ENCODE measurements at regions not wholly inside any gene's neighbourhood (a gene's known extent, or its start where the extent isn't known, plus 50 kb on each side); places are given as distances from the start of the nearest gene placed in this dataset.
"Not testable (repeated sequence)": the region's sequence is repeated elsewhere in the genome, so short reads cannot be mapped to it uniquely, and the experiment has no call there.

- TF ChIP-seq EZH2 (IDR thresholded peaks at IDR 0.05; ENCODE audit: low read length, unreplicated experiment): no peak
- TF ChIP-seq, protein P1, sequence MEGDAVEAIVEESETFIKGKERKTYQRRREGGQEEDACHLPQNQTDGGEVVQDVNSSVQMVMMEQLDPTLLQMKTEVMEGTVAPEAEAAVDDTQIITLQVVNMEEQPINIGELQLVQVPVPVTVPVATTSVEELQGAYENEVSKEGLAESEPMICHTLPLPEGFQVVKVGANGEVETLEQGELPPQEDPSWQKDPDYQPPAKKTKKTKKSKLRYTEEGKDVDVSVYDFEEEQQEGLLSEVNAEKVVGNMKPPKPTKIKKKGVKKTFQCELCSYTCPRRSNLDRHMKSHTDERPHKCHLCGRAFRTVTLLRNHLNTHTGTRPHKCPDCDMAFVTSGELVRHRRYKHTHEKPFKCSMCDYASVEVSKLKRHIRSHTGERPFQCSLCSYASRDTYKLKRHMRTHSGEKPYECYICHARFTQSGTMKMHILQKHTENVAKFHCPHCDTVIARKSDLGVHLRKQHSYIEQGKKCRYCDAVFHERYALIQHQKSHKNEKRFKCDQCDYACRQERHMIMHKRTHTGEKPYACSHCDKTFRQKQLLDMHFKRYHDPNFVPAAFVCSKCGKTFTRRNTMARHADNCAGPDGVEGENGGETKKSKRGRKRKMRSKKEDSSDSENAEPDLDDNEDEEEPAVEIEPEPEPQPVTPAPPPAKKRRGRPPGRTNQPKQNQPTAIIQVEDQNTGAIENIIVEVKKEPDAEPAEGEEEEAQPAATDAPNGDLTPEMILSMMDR (conservative IDR thresholded peaks at IDR 0.05; ENCODE audit: low read depth, low read length): no peak
- TF ChIP-seq EZH2phosphoT487 (IDR thresholded peaks at IDR 0.05; ENCODE audit: borderline replicate concordance, low read length): no peak
- H3K4me2 ChIP-seq (ENCODE audit: low read length): no peak overlapping the region
- H4K20me1 ChIP-seq (ENCODE audit: low read length): no peaks in the 10 kb centered on the region
- POLR2A ChIA-PET (ENCODE audit: unreplicated experiment): no interaction called here
- H3K4me3 ChIP-seq (ENCODE audit: low read length): no peak overlapping the region
- no peaks in the 10 kb centered on the region for H3K9me2 ChIP-seq (replicated peaks; ENCODE audit: low read length)
- H3K9ac ChIP-seq (ENCODE audit: low read length): no peak overlapping the region
- H3F3A ChIP-seq (ENCODE audit: low read length, unreplicated experiment): no peaks in the 10 kb centered on the region
- CTCF ChIA-PET: no interaction called here
- intact Hi-C loops (cut with micrococcal nuclease): no loop called here
- H2AFZ ChIP-seq (ENCODE audit: low read length): no peak overlapping the region
- ATAC-seq (no peak), DNase-seq (no peak)
- no peaks in the 10 kb centered on the region for H3K36me3 ChIP-seq (ENCODE audit: low read depth, low read length)
- H3K79me2 ChIP-seq (ENCODE audit: low read length): no peaks in the 10 kb centered on the region
- H3K27ac ChIP-seq (ENCODE audit: low read length): no peak overlapping the region
- H3K4me1 ChIP-seq (ENCODE audit: insufficient read depth, low read length): peaks cover 6% of the 10 kb centered on the region; the same call in 1 of the 2 replicates
- no peaks in the 10 kb centered on the region for H3K27me3 ChIP-seq (ENCODE audit: low read length)
- BruUV-seq (replicated peaks): no TSS peak
- no peaks in the 10 kb centered on the region for H3K9me3 ChIP-seq (ENCODE audit: low read length)
Observed at GRCh38 chr20:56733967-56734366, 104.9 kb downstream of the TFAP2C start.

DNA sequence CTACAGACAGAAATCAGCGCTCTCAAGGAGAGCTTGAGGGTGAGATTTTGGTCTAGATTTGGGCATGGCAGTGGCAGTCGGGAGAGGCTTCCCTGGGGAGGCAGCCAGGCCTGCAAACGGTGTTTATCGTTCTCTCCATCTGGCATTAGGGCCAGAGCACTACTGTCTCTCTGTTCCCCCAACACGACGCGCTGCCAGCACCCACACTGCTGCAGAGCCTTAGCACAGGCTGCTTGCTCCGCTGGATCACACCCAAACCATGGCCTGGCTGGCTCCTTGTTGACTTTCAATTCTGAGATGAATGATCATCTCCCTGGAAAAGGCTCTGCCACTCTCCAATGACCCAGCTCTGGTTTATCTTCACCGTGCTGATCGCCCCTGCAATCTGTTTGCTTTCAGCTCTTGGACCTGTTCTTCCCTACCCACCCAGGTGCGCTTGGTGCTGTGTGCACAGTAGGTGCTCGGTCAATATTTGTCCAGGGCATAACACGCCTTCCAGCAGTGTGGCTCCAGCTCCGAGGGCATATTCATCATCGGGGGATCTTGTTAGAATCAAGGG, 106.1 kb downstream of the TFAP2C start:
- CTCF ChIA-PET: no interaction called here
- no peaks in the 10 kb centered on the region for H3F3A ChIP-seq (ENCODE audit: low read length, unreplicated experiment)

GRCh38 chr20:56736285-56736857, 107.3 kb downstream of the TFAP2C start:
- Histone ChIP-seq H3K9me2 (replicated peaks; ENCODE audit: low read length) (no peaks in the 10 kb centered on the region), H4K20me1 (ENCODE audit: low read length) (no peaks in the 10 kb centered on the region), H3K27me3 (ENCODE audit: low read length) (no peaks in the 10 kb centered on the region), H3K9ac (ENCODE audit: low read length) (no peak overlapping the region), H3K4me1 (ENCODE audit: insufficient read depth, low read length) (peaks cover 6% of the 10 kb centered on the region; the same call in 1 of the 2 replicates), H3K79me2 (ENCODE audit: low read length) (no peaks in the 10 kb centered on the region), H3K27ac (ENCODE audit: low read length) (no peak overlapping the region), H2AFZ (ENCODE audit: low read length) (no peak overlapping the region), H3K9me3 (ENCODE audit: low read length) (no peaks in the 10 kb centered on the region), H3K4me2 (ENCODE audit: low read length) (no peak overlapping the region), H3K4me3 (ENCODE audit: low read length) (no peak overlapping the region), H3F3A (ENCODE audit: low read length, unreplicated experiment) (no peaks in the 10 kb centered on the region), H3K36me3 (ENCODE audit: low read depth, low read length) (no peaks in the 10 kb centered on the region)
- no peak for DNase-seq
- intact Hi-C loops (cut with micrococcal nuclease): no loop called here
- TF ChIP-seq EZH2phosphoT487 (IDR thresholded peaks at IDR 0.05; ENCODE audit: borderline replicate concordance, low read length): no peak
- TF ChIP-seq, protein P1 (conservative IDR thresholded peaks at IDR 0.05; ENCODE audit: low read depth, low read length): no peak
- ChIA-PET POLR2A (ENCODE audit: unreplicated experiment) (no interaction called here), CTCF (no interaction called here)
- no TSS peak for BruUV-seq (replicated peaks)
- ATAC-seq: no peak

More for the DNA sequence above, 106.1 kb downstream of the TFAP2C start:
- Histone ChIP-seq H4K20me1 (ENCODE audit: low read length) (no peaks in the 10 kb centered on the region), H3K27ac (ENCODE audit: low read length) (no peak overlapping the region), H2AFZ (ENCODE audit: low read length) (no peak overlapping the region), H3K9ac (ENCODE audit: low read length) (no peak overlapping the region), H3K4me2 (ENCODE audit: low read length) (no peak overlapping the region), H3K79me2 (ENCODE audit: low read length) (no peaks in the 10 kb centered on the region), H3K36me3 (ENCODE audit: low read depth, low read length) (no peaks in the 10 kb centered on the region), H3K9me2 (replicated peaks; ENCODE audit: low read length) (no peaks in the 10 kb centered on the region), H3K9me3 (ENCODE audit: low read length) (no peaks in the 10 kb centered on the region), H3K27me3 (ENCODE audit: low read length) (no peaks in the 10 kb centered on the region), H3K4me3 (ENCODE audit: low read length) (no peak overlapping the region), H3K4me1 (ENCODE audit: insufficient read depth, low read length) (peaks cover 6% of the 10 kb centered on the region; the same call in 1 of the 2 replicates)
- intact Hi-C loops (cut with micrococcal nuclease): no loop called here
- DNase-seq (no peak), ATAC-seq (no peak)
- no peak for TF ChIP-seq EZH2phosphoT487 (IDR thresholded peaks at IDR 0.05; ENCODE audit: borderline replicate concordance, low read length)
- TF ChIP-seq, protein P1 (conservative IDR thresholded peaks at IDR 0.05; ENCODE audit: low read depth, low read length): no peak
- TF ChIP-seq EZH2 (IDR thresholded peaks at IDR 0.05; ENCODE audit: low read length, unreplicated experiment): no peak
- BruUV-seq (replicated peaks): no TSS peak
- POLR2A ChIA-PET (ENCODE audit: unreplicated experiment): no interaction called here

GRCh38 chr20:56744325-56744821, 115.3 kb downstream of the TFAP2C start:
- DNase-seq; H2AFZ ChIP-seq (ENCODE audit: low read length); intact Hi-C loops (cut with micrococcal nuclease); H3K9ac ChIP-seq (ENCODE audit: low read length); ATAC-seq; H4K20me1 ChIP-seq (ENCODE audit: low read length); H3K27ac ChIP-seq (ENCODE audit: low read length); H3K9me2 ChIP-seq (replicated peaks; ENCODE audit: low read length); H3K79me2 ChIP-seq (ENCODE audit: low read length); CTCF ChIA-PET; POLR2A ChIA-PET (ENCODE audit: unreplicated experiment); H3K4me3 ChIP-seq (ENCODE audit: low read length); BruUV-seq (replicated peaks); H3F3A ChIP-seq (ENCODE audit: low read length, unreplicated experiment); H3K27me3 ChIP-seq (ENCODE audit: low read length); H3K4me1 ChIP-seq (ENCODE audit: insufficient read depth, low read length); H3K4me2 ChIP-seq (ENCODE audit: low read length); H3K36me3 ChIP-seq (ENCODE audit: low read depth, low read length); H3K9me3 ChIP-seq (ENCODE audit: low read length): not testable (repeated sequence)

All from PC-3 (cell line).